Stimulated activated CD8-positive, alpha-beta memory T cell treated with anti-CD3 and anti-CD28 coated beads, Interleukin-7, amount 100 ng/mL, for 48 hours (primary cell): ENCODE measurements at regions not wholly inside any gene's neighbourhood (a gene's known extent, or its start where the extent isn't known, plus 50 kb on each side); places are given as distances from the start of the nearest gene placed in this dataset.

Experiments
- DNase-seq, 2 donors: peaks; one replicate each; pipeline ENCODE4 v3.0.0-alpha.2; 2020; ENCODE audit warnings: low read depth in 1 of 2; ENCODE audit errors: extremely low read depth in 1 of 2

DNA sequence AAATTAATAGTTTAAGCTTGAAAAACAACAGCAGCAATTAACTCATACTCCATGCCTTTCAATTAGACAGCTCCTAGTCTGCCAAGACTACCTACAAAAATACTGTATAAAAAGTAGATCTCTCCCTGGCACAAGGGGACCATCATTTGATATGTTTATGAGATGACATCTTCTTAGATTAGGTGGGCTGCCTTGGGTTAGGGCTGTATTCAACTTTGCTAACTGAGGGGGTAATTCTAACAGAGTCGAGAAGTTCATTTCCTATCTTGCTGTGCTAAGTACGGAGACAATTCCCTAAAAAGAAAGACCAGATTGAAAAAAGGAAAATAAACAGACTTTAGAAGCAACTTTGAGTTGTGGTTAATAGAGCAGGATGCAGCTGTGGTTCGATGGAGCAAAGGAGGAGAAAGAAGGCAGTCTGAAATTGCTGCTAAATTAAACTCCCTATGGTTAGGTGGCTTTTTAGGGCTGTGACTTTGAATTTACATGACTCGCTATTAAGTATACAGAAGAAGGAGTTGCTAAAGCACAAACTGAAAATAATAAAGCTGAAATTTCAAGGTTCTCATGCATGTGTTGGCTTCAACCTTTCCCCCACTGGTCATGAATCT lies 75.4 kb downstream of the CDC7 start:
- no peak for DNase-seq

DNA sequence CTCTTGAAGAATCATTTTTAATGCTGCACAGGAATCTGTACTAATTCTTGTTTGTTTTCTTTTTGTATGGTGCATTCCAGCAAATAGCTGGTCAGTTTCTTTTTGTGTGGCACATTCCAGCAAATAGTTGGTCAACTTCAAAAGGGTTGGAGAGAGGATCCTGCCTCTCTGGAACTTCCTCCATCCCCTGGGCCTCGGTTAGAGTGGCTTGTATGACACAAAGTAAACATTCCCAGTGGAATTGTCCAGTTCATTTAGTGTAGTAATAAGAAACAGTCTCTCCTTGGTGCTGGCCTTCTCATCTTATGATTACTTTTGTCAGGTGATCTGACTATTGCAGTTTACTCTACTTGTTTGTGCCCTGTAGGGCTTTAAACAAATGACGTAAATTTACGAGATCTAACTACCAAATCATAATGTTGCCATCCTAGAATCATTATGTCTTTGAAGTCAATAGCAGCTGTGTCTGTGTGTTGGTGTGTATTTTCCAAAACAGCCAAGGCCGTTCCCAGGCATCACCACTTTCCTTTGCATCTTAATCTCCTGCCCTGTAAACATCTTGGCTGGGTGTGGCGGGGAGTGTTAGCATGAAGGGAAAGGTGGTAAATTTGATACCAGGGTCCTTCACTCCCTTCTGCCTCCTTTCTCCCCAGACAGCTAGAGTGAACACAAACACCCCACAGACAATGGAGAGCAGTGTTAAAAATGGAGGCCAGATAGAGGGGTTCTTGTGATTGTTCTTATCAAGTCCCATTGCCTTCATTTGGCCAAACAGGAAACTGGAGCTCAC lies 77.9 kb downstream of the CDC7 start:
- DNase-seq, result no peak

DNA sequence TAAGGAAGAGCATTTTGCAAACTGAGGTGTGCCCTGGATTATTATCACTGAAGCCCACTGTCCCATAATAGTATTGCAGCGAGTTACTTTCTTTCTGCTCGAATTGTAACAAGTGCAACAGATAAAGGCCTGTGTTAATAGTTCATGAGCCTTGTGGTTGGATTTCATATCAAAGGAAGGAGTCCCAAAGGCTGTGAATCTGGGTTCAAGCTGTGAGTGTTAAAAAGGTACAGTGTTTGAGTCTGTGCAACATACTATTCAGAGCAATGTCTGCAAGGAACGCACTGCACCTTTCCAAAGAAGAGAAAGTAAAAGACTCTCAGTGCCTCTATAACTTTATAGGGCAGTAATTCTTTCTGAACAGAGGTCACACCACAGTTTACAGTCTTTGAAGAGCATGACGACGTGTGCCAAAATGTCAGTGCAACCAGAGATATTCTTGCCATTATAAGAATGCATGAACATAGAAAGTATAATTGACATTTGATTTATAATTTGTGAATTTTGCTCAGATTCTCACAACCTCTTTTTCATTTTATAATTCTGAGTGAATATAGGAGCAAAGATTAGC lies 79.1 kb downstream of the CDC7 start:
- no peak for DNase-seq

DNA sequence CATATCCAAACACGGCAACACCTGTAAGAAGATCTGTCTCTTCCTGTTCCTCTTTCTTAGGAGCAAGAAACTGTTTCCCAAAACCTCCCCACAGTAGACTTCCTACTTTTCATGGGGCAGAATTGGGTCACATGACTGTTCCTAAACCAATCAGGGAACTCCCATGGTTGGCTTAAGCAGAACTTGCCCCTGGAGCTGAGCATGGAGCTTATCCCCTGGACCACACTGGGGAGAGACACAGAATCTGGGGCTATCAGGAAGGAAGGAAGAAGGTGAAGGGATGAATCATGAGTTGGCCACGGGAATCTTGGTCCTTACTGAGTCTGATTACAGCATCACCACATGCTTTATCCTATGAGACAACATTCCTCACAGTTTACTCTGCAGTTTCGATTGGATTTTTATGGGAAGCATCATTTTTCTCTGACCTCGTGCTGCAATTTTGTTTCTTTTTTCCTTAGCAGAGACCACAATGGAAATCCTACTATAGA lies 81.8 kb downstream of the CDC7 start:
- no peak for DNase-seq

DNA sequence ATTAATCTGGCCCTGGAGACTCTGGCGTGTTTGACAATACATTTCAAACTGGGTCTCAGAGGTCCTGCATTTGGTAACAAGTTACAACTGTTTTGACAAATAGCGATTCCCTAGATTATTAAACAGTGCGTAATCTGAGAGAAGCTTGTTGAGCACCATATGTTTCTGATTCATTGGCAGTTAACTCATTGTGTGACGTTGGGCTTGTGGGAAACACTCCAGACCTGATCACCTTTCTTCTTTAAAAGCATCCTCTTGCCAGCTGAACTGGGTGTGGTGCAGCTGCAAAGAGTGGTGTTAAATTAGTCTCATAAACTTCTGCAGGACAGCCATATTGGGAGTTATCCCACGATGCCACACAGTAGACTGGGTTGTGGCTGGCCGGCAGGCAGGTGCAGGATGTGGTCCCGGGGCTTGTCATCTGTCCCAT lies 82.7 kb downstream of the CDC7 start:
- DNase-seq, result no peak

DNA sequence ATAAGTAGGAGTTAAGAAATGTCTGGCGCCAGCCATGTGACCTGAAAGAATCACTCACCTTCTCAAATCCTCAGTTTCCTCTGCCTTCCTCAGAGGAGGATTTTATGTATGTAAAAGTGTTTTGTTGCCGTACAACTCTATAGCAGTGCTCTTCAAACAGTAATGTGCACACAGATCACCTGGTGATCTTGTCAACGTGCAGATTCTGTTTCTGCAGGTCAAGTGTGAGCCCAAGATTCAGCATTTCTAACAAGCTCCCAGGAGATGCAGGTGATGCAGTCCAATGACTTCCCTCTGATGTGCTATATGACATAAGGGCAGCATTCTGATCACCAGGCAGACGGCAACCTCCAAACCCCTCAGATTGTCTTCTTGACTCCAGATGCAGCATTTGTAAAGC lies 83.7 kb downstream of the CDC7 start:
- no peak for DNase-seq

DNA sequence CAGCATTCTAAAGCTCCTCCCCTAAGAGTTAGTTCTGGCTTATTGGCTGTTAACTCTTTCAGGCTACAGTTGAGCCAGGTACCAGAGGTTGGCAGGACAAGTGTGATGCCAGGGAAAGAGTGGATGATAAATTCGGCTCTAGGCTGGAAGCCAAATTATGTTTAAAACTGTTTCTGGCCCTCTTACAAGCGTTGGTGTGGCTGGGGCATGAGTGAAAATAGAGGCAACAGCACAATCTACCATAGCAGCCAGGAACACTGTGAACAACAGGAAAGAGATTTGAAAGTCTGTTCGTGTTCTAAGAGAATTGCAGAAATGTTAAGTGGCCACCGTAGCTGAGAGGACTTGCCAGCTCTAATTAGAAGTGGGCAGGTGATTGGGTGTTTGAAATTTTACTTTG lies 84.2 kb downstream of the CDC7 start:
- DNase-seq, result no peak

DNA sequence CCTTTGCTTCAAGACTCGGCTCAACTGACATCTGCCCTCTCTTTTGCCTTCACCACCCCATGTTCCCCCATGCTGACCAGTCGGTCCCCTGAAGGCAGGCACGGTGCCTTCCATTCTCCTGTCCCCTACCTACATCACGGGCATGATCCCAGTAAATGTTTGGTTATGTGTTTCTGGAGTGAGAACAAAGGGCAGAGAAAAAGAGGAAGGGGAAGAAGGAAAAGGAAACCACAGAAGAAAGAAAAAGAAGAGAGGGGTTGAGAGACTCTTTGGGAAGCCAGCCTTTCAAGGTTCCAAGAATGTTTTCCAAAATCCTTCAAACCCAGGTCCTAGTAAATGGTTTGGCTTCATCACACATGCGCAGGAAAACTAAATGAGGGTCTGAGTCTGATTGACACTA lies 84.9 kb downstream of the CDC7 start:
- no peak for DNase-seq

DNA sequence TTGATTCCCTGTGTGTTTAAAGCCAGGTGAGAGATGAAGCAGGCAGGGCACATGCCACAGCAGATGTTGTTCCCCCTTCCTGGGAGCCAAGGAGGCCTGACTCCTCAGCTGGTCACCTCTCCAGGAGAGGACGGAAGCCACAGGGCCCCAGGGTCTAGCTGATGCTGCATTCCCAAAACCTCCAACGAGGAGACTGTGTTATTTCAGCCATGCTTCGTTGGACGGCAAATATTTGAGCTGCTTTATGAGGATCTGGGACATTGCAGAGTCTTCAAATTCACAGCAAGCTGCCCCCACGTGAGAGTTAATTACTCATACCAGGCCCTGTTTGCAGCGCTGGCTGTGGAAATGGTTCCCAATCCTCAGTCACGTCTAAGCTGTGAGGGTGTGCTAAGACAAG lies 85.3 kb downstream of the CDC7 start:
- DNase-seq, result no peak

DNA sequence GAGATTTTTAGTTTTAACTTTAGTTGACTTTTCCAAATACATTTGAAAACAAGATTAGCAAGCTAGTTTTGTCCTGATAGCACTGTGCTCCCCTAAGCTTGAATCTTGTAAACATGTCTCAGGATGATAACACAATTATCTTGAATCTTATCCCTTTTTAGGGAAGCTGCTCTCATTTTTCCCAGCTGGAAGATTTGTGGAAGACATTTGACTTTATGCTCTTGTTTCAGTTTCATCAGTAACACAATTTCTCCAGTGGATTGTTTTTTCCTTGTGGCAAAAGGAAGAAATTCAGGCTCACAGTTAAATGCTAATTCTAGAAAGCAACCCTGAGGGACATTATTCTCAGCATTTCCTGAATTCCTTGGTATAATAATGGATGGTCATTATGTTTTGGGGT lies 88.8 kb downstream of the CDC7 start:
- DNase-seq, result no peak

DNA sequence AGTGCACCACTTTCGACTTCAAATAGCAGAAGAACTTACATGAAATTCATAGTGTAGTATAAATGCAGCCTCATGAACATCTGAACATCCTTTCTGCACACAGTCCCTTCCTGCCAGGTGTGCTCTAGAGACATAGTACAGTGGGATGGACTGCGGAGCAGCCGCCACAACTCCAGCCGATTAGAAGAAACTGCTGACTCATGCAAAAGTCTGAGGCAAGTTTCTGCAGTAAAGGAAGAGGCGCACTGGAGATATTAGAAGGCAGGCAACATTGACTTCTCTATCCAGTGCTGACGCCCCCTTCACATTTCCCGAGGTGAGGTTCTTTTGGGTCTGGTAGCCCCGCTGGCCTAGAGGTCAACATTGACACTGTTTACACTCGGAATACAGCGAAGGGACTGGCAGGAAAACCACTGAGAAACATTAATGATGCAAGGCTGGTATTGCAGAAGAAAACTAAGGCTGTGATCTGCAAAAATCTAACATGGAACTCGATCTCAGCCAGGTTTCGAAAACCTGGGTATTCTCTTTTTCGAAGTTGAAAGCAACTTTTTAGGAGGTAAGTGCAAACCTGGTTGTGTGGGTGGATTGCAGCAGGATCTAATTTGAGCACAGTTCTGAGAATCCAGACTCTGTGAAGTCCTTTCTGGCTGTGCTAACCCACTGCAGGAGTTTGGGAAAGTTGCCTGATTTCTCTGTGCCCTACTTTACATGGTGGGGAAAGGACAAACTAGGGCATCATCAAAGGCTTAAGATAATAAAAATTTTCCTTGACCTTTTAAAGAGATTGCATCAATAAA lies 90.7 kb downstream of the CDC7 start:
- DNase-seq, result no peak

DNA sequence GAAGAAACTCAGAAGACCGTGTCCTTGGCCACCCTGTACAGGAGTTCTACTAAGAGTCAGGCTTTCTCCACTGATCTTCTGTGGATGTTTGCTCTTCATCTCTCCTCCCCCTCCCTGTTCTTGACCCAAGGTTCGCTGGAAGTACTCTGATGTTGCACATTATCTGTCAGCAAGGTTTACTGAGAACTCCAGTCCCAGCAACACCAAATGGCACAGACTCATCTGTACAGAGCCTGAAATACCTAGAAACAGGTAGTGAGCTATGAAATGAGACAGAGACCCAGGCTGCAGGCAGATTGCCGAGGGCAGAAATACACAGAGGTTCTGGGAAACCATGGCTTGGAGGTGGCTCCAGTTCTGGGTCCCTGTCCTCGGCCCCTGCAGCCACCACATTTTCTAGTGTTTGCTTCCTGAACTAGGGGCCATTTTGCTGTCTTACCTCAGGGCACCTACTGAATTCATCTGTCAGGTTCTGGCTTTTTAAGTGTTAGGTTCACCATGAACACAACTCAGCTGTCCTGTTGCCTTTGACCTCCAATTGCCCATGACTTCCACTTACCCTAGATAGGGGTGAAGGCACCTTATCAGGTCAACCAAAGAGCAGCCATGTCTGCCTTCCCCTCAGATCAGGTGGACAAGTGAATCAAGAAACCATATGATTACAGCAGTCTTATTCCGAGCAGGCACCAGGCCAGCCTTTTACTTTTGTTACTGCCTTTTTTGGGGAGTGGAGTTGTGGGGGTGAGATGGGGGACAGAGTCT lies 92.2 kb downstream of the CDC7 start:
- DNase-seq, result no peak

DNA sequence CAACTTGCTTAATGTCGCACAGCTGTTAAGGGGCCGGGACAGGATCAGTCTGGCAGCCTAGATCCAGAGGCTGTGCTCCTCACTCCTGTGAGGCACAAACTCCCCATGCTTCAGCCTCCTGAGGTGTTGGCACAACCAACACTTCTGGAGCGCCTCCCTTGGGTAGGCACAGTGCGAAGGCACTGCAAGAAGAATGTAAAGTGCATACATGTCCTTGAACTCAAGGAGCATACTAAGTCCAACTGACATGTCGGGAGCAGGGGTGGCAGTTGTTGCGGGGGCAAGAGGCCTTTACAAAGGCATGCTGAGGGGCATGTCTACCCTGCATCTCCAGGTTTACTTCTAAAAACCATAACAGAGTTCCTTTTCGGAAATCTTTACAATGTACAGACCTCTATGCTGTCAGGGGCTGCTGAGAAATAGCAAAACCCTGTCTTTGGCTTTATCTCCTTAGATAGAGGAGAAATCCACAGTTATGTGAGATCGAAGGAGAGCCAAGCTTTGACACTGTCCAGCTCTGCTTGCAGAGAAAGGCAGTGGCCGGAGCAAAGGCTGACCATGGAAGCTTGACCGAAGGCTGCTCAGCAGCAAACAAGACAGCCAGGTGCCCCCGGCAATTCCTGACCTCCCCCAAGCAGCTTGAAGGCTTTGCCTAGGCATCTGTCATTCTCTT lies 93.9 kb downstream of the CDC7 start:
- no peak for DNase-seq

DNA sequence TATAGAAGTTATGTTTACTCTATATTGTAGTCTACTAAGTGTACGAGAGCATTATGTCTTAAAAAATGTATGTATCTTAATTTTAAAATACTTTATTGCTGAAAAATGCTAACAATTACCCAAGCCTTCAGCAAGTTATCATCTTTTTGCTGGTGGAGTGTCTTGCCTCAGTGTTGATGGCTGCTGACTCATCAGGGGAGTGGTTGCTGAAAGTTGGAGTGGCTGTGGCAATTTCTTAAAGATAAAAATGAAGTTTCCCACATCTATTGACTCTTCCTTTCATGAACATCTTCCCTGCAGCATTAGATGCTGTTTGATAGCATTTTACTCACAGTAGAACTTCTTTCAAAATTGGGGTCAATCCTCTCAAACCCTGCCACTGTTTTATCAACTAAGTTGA lies 95.8 kb downstream of the CDC7 start:
- peak in 1 of 2 donors; percentile 18 for DNase-seq

DNA sequence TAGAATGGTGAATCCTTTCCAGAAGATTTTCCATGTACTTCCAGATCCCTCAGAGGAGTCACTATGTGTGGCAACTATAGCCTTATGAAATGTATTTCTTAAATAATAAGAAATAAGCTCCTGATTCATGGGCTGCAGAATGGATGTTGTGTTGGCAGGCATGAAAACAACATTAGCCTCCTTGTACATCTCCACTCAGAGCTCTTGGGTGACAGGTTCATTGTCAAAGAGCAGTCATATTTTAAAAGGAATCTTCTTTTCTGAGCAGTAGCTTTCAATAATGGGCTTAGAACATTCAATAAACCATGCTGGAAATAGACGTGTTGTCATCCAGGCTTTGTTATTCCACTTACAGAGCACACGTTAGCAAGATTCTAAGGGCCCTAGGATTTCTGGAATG lies 96.6 kb downstream of the CDC7 start:
- no peak for DNase-seq

DNA sequence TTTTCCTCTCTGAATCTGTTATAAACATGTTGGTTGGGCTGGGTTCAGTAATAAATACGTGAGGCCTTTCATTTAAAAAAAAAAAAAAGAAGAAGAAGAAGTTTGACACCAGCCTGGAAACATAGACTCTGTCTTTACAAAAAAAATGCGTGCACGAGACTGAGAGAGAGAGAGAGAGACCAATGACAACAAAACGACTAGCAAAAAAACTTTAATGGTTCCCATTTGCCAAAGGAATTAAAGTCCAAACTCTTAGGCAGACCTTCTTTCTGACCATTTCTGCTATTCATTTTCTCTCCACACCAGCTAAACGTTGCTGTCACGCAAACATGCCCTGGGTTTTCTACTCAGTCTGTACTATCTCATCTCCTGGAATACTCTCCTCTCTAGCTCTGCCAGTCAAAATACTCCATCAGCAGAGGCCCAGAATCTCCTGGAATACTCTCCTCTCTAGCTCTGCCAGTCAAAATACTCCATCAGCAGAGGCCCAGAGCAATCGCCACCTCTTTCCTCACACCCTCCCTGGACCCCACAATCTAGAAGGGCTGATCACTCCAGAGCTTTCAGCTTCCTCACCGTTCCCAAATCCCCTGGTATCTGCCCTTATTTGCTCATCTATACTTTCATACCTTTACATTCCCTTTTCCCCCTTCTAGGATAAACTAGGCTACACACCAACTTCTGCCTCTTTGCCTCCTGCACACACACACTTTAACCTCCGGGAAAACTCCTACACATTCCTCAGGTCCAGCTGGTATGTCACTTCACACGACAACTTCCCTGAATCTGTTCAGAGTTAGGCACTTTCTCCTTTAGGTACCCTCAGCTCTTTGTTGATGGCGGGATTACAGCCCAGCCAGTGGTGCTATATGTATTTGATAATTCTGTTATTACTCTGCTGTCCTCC lies 100.0 kb downstream of the CDC7 start:
- DNase-seq, result no peak

DNA sequence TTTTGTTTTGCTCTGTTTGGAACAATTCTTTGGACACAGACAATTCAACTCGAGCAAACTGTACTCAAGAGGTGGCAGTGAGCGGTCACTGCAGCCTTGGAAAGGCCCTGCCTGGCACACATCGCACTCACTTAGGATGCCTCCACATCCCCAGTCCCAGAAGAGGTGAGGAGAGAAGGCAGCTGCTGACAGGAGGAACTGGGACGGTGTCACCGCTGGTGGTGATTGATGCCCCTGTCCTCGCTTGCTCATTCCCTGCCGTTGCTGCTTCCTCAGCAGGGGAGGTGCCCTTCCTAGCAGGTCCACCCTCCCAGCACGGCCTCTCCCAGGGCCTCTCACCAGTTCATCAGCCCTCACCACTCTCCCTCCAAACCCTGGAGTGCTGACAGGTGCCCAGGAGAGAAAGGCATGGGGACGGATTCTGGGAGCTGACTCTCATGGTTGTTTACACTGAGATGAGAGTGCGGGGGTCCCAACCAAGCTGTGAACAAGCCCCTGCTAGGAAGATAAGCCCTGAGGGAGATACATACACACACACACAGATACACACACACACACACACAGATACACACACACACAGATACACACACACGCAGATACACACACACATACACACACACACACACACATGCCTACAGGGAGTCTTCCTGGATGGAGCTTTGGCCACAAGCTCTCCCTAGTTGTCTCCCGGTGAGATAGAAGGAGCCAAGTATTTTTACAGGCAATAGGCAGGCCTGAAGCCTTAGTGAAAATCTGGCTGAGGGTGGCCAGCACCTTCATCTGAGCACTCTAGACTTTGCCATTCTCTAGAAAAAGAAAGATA lies 101.1 kb downstream of the CDC7 start:
- DNase-seq, result no peak

DNA sequence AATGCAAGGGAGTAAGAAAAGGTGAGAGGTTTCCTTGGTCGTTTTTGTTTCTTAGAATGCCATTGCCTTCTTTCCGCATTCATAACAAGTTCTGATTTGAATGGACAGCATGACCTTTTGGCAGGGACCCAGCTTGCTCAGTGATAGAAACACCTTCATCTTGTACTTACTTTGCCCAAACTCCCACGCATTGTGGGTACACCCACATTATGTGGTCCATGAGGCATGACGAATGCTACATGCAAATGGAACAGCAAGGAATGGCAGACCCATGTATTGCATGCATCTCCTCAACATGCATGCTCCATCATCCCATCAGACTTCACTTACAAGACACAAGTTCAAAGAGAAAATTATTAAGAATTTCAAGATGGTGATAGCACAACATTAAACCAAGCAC lies 102.8 kb downstream of the CDC7 start:
- peak; percentile 11 to 58 for DNase-seq
